GM21786 (cell line): ENCODE measurements at regions not wholly inside any gene's neighbourhood (a gene's known extent, or its start where the extent isn't known, plus 50 kb on each side); places are given as distances from the start of the nearest gene placed in this dataset.

Experiments used
- ATAC-seq: cut with Tn5 transposase; IDR thresholded peaks from one replicate; pipeline ENCODE4 v1.9.1; 2021; ENCODE audit not compliant: unreplicated experiment

- no peak for ATAC-seq
Observed at GRCh38 chr2:155095613-155096012, 397.1 kb downstream of the KCNJ3 start.

- ATAC-seq = no peak
Observed at GRCh38 chr2:155080373-155080772, 381.9 kb downstream of the KCNJ3 start.

- no peak for ATAC-seq
Observed at GRCh38 chr2:155070489-155070888, 372.0 kb downstream of the KCNJ3 start.

- no peak for ATAC-seq
Observed at GRCh38 chr2:155062922-155063258, 364.4 kb downstream of the KCNJ3 start.

GRCh38 chr2:155062250-155062921 is 363.9 kb downstream of the KCNJ3 start:
- no peak for ATAC-seq

GRCh38 chr2:155060896-155061295 is 362.4 kb downstream of the KCNJ3 start:
- no peak for ATAC-seq

GRCh38 chr2:155054712-155055111 is 356.2 kb downstream of the KCNJ3 start:
- no peak for ATAC-seq

GRCh38 chr2:155043097-155043496 is 344.6 kb downstream of the KCNJ3 start:
- no peak for ATAC-seq

- ATAC-seq = no peak
Observed at GRCh38 chr2:155035308-155035707, 336.8 kb downstream of the KCNJ3 start.

- ATAC-seq = peak; percentile 61
Observed at GRCh38 chr2:155033652-155034051, 335.2 kb downstream of the KCNJ3 start.

GRCh38 chr2:155030296-155030695 is 331.8 kb downstream of the KCNJ3 start:
- no peak for ATAC-seq

GRCh38 chr2:155026651-155027174 is 328.2 kb downstream of the KCNJ3 start:
- ATAC-seq = no peak

GRCh38 chr2:155023674-155024073 is 325.2 kb downstream of the KCNJ3 start:
- ATAC-seq = no peak

GRCh38 chr2:155022531-155022930 is 324.0 kb downstream of the KCNJ3 start:
- ATAC-seq = no peak

GRCh38 chr2:155021618-155022017 is 323.1 kb downstream of the KCNJ3 start:
- ATAC-seq = no peak

GRCh38 chr2:155020246-155020645 is 321.8 kb downstream of the KCNJ3 start:
- no peak for ATAC-seq

- ATAC-seq = no peak
Observed at GRCh38 chr2:155010925-155011324, 312.4 kb downstream of the KCNJ3 start.

GRCh38 chr2:154995361-154995760 is 296.9 kb downstream of the KCNJ3 start:
- ATAC-seq = no peak

GRCh38 chr2:154992826-154993225 is 294.3 kb downstream of the KCNJ3 start:
- ATAC-seq = no peak

- no peak for ATAC-seq
Observed at GRCh38 chr2:154978710-154979109, 280.2 kb downstream of the KCNJ3 start.

- no peak for ATAC-seq
Observed at GRCh38 chr2:154978244-154978643, 279.7 kb downstream of the KCNJ3 start.

- ATAC-seq = no peak
Observed at GRCh38 chr2:154974041-154974440, 275.5 kb downstream of the KCNJ3 start.

GRCh38 chr2:154963511-154963910 is 265.0 kb downstream of the KCNJ3 start:
- ATAC-seq = no peak
